D721Med (cell line): ENCODE measurements at regions not wholly inside any gene's neighbourhood (a gene's known extent, or its start where the extent isn't known, plus 50 kb on each side); places are given as distances from the start of the nearest gene placed in this dataset.

Experiments used
- DNase-seq: peaks from one replicate; pipeline ENCODE4 v3.0.0; 2011; ENCODE audit warnings: low spot score; ENCODE audit not compliant: insufficient read length
- FAIRE-seq: peaks from 2 replicates; lab custom pipeline; 2011; peaks lifted over from hg19 to GRCh38; lab: Jason Lieb, UNC
- TF ChIP-seq, protein P1 (sequence below): IDR thresholded peaks from 2 replicates; pipeline ENCODE4 v1.5.1; 2012; ENCODE audit warnings: mild to moderate bottlenecking, control low read depth; ENCODE audit not compliant: insufficient read depth; ENCODE audit errors: missing control alignments

DNA sequence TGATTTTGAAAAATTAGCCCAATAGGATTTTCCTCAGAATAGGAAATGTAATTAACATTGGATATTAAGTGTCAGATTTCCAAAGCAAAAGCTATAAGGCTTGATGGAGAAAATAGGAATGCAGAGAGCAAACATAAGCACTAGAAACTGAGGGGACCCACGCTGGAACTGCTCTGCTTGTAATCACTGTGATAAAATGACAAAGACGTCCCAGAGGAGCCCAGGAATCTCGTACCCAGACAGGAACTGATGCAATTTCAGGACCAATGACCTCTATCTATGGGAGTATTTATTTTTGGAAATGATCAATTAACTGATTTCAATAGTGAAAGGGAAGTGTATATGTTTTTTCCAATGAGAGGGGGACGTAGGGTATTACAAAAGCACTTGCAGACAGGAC is 714.5 kb upstream of the WWC1 start:
- TF ChIP-seq, protein P1, sequence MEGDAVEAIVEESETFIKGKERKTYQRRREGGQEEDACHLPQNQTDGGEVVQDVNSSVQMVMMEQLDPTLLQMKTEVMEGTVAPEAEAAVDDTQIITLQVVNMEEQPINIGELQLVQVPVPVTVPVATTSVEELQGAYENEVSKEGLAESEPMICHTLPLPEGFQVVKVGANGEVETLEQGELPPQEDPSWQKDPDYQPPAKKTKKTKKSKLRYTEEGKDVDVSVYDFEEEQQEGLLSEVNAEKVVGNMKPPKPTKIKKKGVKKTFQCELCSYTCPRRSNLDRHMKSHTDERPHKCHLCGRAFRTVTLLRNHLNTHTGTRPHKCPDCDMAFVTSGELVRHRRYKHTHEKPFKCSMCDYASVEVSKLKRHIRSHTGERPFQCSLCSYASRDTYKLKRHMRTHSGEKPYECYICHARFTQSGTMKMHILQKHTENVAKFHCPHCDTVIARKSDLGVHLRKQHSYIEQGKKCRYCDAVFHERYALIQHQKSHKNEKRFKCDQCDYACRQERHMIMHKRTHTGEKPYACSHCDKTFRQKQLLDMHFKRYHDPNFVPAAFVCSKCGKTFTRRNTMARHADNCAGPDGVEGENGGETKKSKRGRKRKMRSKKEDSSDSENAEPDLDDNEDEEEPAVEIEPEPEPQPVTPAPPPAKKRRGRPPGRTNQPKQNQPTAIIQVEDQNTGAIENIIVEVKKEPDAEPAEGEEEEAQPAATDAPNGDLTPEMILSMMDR = no peak
- no peak for DNase-seq
- no peak for FAIRE-seq

DNA sequence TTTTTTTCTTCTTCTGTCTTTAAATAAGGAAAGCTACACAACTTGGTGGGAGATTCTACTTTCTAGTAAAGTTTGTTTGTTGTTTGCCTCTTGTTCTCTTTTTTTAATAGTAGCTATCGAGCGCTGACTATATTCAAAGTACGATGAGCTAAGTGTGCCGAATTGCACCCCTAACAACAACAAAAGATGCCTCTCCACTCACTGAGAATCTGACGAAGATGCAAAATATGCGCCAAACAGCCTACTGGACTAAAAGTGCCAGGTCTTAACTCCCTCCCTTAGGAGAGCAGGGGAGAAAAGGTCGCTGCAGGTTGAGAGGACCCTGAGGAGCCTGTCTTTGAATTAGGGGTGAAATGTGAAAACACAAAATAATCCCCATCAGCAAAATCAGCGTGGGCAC is 713.8 kb upstream of the WWC1 start:
- TF ChIP-seq, protein P1 = no peak
- no peak for FAIRE-seq
- no peak for DNase-seq

DNA sequence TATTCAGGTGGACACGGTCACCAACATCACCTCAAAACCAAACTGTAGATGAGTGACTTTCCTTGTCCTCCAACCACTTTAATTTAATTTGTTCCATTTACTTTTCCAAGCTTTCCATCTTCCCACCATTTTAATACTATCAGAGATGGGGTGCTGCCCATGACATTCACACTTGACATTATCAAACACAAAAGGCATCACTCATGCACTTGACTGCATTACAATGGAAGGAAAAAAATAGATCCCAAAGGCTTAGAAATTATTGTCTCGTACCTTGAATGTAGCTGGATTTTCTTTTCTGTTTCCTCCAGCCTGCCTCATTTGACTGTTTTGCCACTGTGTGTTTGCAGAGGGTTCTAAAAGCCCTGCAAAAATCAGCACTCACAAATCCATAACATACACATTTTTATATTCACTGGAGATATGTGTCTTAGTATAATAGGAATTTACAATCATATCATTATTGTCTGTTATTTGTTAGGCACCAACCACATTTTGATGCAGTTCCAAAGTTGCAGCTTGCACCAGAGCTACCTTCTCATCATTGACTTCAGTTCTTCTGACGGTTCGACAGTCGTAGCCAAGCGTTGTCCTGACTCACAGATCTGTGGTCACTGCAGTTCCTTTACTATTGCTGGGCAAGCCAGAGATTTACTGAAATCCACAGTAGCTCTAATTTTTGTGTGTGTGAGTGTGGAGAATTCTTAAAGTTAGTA is 712.3 kb upstream of the WWC1 start:
- no peak for DNase-seq
- TF ChIP-seq, protein P1 = no peak
- FAIRE-seq = no peak

DNA sequence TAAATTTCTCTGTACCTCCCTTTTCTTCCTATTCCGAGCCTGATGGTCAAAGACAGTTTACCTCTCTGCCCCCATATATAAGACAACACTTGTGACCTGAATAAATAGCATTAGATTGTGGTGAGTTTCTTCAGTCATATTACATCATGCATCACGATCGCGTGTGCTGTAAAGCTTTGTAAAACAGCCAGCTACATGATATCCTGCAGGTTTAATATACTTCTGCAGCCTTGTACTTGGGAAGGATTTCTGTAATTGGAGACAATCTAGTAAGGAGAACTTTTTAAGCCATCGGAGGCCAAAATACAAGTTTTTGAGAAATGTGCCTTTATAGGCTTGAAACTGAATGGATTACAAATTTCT is 711.8 kb upstream of the WWC1 start:
- TF ChIP-seq, protein P1 = no peak
- DNase-seq (no peak), FAIRE-seq (no peak)

DNA sequence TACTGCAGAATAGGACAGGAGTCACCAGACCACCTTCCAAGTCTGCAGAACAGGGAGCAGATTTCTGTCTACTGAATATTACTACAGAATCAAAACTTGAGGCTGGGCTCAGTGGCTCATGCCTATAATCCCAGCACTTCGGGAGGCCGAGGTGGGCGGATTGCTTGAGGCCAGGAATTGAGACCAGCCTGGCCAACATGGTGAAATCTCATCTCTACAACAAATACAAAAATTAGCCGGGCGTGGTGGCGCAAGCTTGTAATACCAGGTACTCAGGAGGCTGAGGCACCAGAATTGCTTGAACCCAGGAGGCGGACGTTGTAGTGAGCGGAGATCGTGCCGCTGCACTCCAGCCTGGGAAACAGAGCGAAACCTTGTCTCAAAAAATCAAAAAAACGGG is 710.8 kb upstream of the WWC1 start:
- DNase-seq (no peak), FAIRE-seq (no peak)
- TF ChIP-seq, protein P1 = no peak

DNA sequence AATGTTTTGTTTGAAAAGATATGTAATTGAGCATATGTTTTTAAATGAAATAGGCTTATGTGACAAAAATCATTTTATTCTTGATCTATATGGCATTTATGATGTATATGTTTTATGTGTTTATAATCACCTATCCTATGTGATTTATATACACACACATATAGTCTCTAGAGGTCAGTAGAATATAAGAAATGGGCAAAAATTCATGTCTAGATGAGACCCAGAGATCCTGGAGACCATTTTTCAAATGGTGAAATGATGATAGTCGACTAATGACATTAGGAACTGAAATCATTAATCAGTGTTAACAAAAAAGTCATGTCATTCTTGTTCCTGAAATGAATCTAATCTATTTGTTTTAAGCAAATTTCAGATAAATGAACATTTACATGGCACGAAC is 709.2 kb upstream of the WWC1 start:
- TF ChIP-seq, protein P1 = peak; percentile 33
- DNase-seq = no peak
- FAIRE-seq = no peak

DNA sequence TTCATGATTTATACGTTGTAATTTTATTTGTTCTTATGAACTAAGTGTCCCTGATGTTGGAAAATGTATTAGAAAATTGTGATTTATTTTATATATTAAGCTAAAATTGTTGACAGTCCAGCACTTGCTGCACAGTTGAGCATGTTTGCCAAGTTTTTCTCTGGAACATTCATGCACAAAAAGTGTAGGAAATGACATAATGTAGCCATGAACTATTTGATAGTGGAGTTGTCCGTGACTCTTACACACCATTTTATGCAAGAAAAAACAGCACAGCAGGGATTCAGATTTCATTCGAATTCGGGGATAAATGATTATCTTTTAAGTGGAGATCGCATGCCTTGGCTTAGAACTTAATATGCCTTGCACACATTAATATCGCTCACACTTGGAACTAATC is 708.6 kb upstream of the WWC1 start:
- DNase-seq (no peak), FAIRE-seq (peak; percentile 73)
- TF ChIP-seq, protein P1 = no peak
